NOMO-1 (cell line): ENCODE measurements at regions not wholly inside any gene's neighbourhood (a gene's known extent, or its start where the extent isn't known, plus 50 kb on each side); places are given as distances from the start of the nearest gene placed in this dataset.

Experiments used
- DNase-seq, 2 experiments: peaks; one replicate each; lab custom pipeline; 2025; ENCODE audit not compliant: unreplicated experiment in 2 of 2; lab: John Stamatoyannopoulos, UW

DNA sequence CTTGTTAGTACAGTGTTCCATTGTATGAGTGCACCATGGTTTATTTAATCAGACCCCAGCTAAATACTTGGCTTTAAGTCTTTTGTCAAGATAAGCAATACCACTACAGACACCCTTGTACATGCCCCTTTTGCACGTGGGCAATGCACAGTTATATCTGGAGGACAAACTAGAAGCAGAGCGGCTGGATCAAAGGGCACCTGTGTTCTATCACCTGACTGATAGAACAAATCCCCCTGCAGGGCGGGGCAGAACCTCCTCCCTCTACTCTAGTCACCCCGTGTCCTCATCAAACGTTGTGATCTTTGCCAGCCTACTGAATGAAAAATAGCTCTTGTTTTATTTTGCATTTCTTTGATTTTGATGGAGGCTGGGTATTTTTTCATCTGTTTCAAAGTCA, 314.9 kb downstream of the TLE3 start:
- DNase-seq, result no peak

- no peak for DNase-seq
These were observed 314.5 kb downstream of the TLE3 start for GRCh38 chr15:69783211-69783610.

DNA sequence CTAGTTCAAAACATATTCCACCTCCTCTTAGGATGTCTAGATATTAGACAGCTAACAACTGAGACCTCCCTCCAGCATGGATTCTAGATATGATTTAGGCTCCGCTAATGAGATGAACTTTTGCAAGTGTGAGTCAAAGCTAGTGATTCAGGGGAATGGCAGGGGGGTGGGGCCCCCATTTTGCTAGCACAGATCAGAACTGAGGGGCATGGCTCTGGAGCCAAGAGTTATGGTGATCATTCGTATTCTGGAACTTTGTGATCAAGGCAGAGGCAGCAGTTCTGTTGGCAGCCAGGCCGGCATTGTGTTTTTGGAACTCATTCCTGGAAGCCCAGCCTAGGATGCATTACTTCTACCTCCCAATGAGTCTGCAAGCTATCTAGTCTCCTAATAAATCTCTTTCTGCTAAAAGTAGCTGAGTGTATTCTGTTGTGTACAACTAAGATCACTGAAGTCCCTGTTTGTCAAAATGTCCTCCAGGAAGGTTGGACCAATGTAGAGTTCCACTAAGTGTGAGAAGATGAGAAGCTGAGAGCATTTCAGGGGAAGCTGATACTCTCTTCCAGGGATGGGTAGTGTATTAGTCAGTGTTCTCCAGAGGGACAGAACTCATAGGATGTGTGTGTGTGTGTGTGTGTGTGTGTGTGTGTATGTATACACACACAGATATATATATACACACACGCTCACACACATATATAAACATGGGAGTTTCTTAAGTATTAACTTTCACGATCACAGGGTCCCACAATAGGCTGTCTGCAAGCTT, 312.7 kb downstream of the TLE3 start:
- DNase-seq, result no peak

- no peak for DNase-seq
These were observed 311.5 kb downstream of the TLE3 start for GRCh38 chr15:69786136-69786701.

GRCh38 chr15:69787791-69788190, 309.9 kb downstream of the TLE3 start:
- DNase-seq, result no peak

DNA sequence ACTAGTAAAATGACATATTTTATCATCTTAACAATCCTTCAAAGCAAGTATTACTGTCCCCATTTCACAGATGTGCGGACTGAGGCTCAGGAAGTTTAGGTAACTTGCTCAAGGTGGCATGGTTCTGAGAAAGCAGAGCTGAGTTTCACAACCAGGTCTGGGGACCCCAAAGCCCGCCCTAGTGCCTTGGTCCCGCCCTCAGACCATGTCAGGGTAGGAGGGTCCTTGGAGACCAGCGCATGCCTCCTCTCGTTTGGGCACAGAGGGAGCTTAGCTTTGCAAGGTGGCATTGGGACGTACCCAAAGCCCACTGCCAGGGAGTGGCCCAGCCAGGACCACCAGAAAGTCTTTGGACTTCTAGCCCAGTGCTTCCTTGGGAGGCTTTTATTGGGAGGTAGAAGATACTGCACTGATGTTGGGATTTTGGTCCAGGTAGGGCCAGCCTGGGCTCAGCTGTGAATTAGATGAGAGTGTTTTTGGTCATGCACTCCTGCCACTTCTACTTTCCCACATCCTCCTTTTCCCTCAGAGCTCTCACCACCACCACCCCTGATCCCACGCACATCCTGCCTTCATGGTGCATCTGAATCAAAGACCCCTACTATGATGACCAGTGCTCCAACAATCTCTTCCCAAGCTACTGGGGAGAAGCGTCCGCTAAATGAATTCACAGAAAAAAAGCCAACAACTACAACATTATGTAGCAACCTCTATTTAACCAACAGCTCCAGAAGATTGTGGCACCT, 307.9 kb downstream of the TLE3 start:
- no peak for DNase-seq

GRCh38 chr15:69790632-69791031, 307.1 kb downstream of the TLE3 start:
- no peak for DNase-seq

GRCh38 chr15:69792823-69793222, 304.9 kb downstream of the TLE3 start:
- no peak for DNase-seq

- DNase-seq, result no peak
These were observed 304.3 kb downstream of the TLE3 start for GRCh38 chr15:69793431-69793780.

DNA sequence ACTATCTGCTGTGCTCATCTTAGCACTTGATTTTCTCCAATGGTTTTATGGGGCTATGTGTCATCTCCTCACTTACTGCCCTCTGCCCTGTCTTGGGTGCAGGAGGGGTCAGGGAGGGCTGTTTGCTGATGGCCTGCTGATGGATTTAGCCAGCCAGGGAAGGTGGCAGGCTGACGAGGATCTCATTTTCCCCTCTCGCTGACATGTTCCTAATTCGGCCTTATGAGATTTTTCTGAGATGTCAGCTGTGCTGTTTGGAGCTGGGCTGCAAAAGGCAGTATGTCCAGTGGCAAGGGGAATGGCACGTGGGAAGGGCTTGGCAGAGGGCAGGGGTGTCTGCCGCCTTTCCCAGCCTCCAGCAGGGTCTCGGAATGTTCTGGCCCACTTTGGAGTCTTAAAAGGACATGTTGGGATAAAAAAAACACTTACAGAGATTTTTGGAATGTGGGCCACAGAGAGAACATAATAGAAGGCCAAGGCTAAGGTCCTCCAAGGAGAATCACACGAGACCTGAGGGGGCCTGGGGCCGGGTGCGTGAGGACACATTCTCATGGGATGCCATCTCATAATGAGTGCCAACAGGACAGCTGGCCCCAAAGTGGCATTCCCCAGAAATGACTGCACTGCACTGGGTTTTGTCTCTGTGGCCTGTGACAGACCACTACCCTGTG, 303.8 kb downstream of the TLE3 start:
- DNase-seq, result no peak

DNA sequence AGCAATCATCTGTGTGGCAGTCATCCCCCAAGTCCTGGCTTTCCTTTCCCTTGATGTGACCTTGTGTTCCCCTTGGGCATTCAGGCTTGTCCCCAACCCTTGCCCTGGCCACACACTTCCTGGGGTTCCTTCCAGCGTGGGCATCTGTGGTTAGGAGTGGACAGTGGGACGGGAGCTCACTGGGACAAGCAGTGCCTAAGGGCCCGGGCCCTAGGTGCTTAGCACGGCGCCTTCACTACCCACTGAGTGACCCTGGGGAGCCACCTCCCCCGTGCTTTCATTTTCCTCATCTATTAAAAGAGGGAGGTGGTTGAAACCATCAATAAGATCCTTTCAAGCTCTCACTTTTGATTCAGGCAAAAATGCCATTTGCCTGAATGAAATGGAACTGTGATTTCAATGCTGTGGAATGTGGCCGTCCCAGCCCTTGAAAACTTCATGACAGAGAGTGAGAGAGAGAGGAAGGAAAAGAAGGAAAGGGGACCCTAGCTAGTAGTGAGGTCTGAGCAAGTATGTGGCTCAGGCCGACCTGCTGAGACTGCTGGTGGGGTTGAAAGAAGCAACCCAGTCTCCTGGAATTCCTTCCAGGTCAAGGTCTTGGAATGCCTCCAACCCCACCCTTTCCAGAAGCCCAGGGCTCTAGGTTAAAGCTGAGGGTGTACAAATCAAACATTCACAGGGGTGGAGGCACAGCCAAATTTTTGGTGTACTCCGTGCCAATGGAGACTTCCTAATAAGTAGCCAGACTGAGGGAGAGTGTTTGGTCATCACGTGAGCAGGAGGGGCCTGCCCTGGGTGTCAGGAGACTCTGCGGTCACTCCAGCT, 302.9 kb downstream of the TLE3 start:
- DNase-seq, result no peak

DNA sequence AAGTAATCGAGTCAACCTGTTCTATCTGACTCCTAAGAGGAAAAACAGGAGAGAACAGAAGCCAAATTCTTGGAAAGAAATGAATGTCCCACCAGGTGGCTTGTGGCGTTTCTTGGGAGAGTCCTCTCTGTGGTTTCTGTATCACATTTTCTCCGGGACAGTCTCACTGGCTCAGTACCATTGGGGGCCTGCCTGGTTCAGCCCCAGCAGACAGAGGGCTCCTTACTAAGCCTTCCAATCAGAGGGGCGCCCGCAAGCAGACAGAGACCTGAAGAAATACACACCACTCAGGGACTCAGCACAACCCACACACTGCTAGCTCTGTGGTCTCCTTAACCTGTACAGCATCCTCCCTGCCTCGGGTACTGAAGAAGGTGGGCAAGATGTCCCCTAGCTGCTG, 302.1 kb downstream of the TLE3 start:
- DNase-seq, result no peak

DNA sequence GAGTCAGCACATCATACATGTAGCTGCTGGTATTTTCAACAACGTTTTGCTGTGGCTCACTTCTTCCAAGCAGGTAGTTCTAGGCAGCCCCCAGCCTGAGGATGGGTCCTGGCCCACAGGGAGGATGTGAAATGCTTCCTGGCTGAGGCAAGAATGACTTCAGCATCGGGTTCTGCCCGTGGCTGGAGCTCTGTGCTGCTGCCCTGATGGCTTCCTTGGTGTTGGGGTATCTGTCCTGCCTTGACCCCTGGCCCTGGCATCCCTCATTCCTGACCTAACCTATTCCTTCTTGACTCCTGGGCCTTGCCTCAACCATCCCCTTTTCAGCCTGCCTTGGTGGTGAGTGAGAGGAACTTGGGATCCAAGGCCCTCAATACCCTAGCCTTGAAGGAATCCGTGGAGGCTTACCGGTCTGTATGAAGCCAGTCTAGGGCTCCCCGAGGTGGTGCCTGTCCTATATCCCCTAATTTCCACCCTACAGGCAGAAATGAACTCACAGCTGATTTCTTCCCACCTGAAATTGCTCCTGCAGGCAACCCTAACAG, 300.6 kb downstream of the TLE3 start:
- no peak for DNase-seq

- DNase-seq, result no peak
These were observed 300.1 kb downstream of the TLE3 start for GRCh38 chr15:69797615-69798014.

DNA sequence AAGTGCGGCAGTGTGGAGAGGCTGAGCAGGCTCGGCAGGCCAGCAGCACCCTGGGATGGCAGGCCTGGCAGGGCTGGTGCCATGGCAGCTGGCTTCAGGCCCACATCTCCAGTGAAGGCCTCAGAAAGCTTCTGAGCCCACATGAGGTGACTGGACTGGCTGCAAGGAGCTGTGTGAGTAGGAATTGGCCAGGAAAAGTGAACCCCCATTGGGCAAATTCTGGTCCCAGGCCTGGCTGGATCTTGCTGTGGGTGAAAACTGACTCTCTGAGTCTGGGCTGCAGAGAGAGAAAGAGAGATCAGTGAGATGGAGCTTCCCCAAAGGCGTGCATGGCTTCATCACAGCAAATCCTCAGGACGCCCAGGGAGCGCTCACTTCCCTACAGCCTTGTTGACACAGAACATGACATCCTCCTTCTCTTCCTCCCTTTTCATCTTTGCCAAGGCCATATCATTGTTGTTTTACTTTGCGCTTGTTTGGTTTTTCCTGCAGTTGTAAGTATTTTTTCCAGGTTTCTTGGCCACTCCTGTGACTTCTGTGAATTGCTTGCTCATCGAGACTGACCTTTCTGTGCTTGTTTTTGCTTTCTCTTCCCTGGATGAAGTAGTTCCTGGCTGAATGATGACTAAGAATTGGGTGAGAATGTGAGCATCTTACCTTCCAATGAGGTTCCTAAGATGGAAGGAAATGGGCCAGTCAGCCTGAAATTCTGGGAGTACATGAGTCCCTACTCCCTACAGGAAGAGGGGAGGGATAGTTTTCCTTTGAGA, 299.1 kb downstream of the TLE3 start:
- no peak for DNase-seq

DNA sequence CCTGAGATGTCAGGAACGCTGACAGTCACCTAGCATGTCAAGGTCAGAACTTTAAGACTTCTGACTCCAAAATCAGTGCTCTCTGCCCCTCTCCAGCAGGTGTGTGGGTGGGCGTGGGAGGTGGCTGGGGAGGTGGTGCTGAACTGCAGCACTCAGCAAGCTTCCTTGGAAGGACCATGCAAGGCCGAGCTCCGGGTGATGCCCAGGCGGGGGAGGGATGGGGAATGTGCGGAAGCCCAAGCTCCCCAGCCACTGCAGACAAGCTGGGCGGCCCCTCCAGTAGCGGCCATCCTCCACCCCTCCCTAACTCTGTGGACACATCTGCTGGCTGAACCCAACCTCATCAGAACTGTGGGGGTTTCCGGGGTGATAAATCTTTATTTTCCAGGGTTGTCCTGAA, 296.6 kb downstream of the TLE3 start:
- DNase-seq, result no peak

DNA sequence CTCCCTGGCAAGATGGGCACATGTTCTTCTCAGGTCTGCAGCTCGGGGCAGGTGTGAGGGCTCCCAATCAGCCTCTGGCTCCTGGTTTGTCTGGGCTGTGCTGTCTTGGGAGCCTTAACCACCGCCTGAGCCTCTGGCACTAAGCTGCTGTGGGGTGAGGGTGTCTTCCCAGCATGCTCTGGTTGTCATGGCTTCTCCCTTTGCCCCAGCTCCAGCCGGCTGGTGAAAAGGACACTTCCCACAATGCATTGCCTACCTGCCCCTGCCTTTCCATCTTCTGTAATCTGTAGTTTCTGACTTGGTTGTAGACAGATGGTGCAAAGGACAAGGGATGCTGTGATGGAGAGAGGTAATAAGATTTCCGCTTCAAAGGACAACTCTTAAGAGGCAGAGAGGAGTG, 295.3 kb downstream of the TLE3 start:
- DNase-seq, result no peak

DNA sequence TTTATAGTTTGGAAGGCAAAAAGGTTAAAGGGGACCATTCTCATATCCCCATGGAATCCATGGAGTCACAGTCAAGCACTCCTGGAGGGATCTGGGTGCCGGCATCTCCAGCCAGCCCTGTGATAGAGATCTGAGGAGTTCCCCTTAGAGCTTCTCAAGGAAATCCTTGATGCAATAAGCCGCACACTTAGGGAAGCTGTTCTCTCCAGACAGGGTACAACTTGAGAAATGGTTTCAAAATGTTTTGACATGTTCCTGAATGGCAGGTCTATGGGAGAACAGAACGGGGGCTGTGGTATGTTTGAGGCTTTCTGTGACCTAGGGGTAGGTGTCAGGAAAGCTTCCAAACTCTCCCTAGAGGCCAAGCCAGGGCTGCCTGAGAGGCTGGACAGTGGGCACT, 292.9 kb downstream of the TLE3 start:
- DNase-seq, result peak; percentile 28 to 46

- no peak for DNase-seq
These were observed 292.3 kb downstream of the TLE3 start for GRCh38 chr15:69805248-69805953.
